GM13976 (cell line): ENCODE measurements at regions not wholly inside any gene's neighbourhood (a gene's known extent, or its start where the extent isn't known, plus 50 kb on each side); places are given as distances from the start of the nearest gene placed in this dataset.

Source experiments
- DNase-seq: peaks from one replicate; pipeline ENCODE4 v3.0.0; 2012; ENCODE audit warnings: low spot score
- in situ Hi-C: fragments of 300-500 bp; cut with MboI; formaldehyde crosslinking; loops from one replicate; pipeline ENCODE4 v1.12.0; 2022; ENCODE audit warnings: low sequenced_read_pairs, mixed read lengths, inconsistent platforms; ENCODE audit not compliant: unreplicated experiment
- TF ChIP-seq, protein P1 (sequence below): IDR thresholded peaks from 2 replicates; pipeline ENCODE4 v1.5.1; 2012; ENCODE audit warnings: borderline replicate concordance, mild to moderate bottlenecking; ENCODE audit not compliant: insufficient read depth; ENCODE audit errors: extremely low read depth, missing control alignments, control extremely low read depth

DNA sequence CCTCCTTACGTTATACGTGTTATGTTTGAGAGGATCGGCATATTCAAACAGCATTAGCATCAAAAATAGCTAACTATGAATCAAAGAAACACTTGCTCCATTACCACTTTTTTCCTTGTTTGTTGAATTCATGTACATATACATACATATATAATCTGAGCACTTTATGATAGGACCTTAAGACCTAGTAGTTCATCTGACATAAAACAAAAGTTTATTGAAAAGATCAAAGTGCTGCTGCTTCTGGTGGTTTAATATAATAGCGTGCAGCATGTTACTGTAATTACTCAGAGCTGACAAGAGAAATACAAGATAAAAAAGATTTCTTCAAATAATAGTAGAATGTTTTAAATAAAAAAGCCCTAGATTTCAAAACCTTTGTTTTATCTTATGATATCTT is 1850.9 kb upstream of the LRRTM1 start:
- TF ChIP-seq, protein P1, sequence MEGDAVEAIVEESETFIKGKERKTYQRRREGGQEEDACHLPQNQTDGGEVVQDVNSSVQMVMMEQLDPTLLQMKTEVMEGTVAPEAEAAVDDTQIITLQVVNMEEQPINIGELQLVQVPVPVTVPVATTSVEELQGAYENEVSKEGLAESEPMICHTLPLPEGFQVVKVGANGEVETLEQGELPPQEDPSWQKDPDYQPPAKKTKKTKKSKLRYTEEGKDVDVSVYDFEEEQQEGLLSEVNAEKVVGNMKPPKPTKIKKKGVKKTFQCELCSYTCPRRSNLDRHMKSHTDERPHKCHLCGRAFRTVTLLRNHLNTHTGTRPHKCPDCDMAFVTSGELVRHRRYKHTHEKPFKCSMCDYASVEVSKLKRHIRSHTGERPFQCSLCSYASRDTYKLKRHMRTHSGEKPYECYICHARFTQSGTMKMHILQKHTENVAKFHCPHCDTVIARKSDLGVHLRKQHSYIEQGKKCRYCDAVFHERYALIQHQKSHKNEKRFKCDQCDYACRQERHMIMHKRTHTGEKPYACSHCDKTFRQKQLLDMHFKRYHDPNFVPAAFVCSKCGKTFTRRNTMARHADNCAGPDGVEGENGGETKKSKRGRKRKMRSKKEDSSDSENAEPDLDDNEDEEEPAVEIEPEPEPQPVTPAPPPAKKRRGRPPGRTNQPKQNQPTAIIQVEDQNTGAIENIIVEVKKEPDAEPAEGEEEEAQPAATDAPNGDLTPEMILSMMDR: no peak
- in situ Hi-C loops: no loop called here
- DNase-seq: no peak

DNA sequence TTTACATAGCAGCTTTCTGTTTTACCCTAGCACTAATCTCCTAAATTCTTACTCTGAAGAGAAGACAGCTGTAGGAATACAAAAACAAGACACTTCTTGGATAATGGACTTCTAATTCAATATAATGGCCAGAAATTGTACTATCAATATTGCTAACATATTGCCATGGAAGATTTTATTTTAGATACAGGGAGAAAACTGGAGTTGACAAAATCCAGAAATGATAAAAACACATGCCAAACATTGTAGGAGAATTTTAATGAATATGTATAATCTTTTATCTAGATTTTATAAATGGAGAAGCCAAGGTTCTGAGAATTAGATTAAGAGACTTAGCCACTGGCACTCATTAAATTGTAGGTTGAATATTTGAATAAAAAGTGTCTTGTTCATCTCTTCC is 1838.8 kb upstream of the LRRTM1 start:
- TF ChIP-seq, protein P1: no peak
- in situ Hi-C loops: no loop called here
- no peak for DNase-seq

DNA sequence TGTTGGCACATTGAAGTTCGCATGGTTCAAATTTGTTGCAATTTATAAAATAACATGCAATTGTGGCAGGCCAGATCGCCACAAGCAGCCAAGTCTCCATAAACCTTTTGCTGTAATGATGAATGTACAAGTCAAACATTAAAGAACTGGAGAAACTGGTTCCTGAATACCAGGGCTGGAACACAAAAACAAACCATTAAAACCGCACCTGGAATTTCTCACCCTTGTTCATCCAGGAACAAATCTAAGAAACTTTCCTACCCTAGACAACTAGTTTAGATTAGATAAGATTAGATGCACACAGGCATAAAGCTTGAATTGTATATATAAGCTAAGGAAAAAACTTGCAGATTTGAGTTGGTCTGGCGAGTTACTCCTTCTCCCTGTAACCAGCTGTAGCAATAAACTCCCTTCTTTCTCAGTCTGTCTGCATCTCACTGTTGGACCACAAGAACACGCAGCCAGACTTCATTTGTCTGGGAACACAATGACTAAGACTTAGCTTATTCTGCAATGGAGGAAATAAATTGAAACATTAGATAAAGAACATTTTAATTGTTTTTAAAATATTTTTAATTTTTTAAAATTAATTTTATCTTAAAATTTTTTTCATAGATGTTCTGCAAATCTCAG is 1835.5 kb upstream of the LRRTM1 start:
- TF ChIP-seq, protein P1: no peak
- in situ Hi-C loops: no loop called here
- DNase-seq: no peak

DNA sequence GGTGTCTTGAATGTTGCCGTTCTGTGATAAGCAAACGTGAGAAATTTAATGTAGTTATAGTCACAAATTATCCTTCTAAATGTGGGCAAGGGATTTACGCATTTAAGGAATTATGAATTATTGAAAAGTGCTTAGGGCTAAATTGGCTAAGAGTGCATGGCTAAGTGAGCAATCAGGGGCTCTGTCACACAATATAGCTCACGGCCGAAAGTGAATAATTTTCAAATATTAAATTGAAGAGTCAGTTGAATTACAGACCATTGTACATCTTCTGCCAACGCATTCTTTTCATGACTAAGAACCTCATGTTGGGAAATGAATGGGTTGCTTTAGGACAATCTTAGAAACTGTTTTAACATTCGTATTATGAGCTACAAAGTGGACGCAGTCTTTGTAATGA is 1832.9 kb upstream of the LRRTM1 start:
- DNase-seq: no peak
- TF ChIP-seq, protein P1: no peak
- in situ Hi-C loops: no loop called here

DNA sequence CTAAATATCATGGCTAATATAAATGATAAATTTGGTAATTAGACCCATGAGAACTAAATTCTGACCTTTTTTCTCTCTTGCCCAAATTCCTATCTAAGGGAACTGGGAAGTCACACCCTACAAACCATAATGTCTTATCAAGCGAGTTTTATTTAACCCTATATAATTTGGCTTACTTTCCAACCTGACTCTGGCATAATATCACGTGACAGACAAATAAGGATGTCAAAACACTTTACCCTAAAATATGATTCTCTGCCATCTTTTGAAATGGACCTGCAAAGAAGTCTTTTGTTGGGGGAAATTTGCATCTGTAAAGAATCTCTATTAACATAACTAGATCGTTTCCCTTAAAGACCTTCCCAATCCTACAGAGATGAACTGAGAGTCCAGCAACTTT is 1823.5 kb upstream of the LRRTM1 start:
- DNase-seq: no peak
- in situ Hi-C loops: no loop called here
- TF ChIP-seq, protein P1: no peak

DNA sequence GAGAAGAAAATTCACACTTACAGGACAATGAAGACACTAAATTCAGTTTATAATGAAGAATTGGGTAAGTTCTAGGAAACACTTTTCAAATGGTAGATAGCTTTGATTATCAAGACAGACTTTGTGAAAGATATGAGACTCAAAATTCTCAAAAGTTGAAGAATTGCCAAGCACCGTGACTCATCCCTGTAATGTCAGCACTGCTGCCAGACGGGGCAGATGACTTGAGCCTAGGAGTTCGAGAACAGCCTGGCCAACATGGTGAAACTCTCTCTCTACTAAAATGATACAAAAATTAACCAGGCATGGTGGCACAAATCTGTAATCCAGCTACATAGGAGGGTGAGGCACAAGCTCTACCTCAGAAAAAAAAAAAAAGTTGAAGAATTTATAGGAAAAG is 1820.1 kb upstream of the LRRTM1 start:
- TF ChIP-seq, protein P1: no peak
- in situ Hi-C loops: no loop called here
- DNase-seq: no peak
